ENCODE measurements at regions not wholly inside any gene's neighbourhood (a gene's known extent, or its start where the extent isn't known, plus 50 kb on each side); places are given as distances from the start of the nearest gene placed in this dataset.
A peak's percentile ranks its signal among the peaks of the same experiment; 100 is the strongest.

DNA sequence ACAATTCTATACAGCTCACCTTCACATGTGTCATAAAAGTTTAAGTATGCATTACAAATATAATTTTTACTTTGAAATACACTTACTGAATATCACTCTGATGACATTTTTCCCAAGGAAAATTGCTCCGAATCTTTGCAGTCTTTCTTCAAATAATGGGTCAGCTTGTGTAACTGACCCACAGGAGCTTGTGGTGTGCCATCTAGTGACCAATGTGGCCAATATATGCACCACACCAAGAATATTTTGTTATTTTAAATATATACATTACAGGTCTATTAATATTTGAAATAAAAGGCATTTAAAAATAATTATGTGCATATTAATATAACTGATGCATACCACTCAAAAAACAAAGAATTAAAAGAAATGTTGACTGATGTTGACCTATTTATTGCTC, 271.4 kb downstream of the TBX15 start:
- no peaks in the 10 kb centered on the region for H3K27me3 Mint-ChIP-seq (ENCODE audit: insufficient read depth, low read depth, poor library complexity)
- Histone ChIP-seq H3K36me3 (ENCODE audit: insufficient read depth) (no peaks in the 10 kb centered on the region), H3F3A (replicated peaks; ENCODE audit: low read depth) (no peaks in the 10 kb centered on the region), H3K79me2 (replicated peaks; ENCODE audit: insufficient read depth) (no peaks in the 10 kb centered on the region), H3K27me3 (ENCODE audit: insufficient read depth) (no peaks in the 10 kb centered on the region), H2AFZ (no peak overlapping the region), H4K20me1 (replicated peaks; ENCODE audit: insufficient read depth) (no peaks in the 10 kb centered on the region), H3K4me1 (ENCODE audit: insufficient read depth) (no peaks in the 10 kb centered on the region), H3K9me2 (ENCODE audit: insufficient read depth) (no peaks in the 10 kb centered on the region), H3K4me2 (no peak overlapping the region), H3K27ac (ENCODE audit: low read depth) (no peak overlapping the region), H3K4me3 (no peak overlapping the region)
- H3K27ac Mint-ChIP-seq = no peak overlapping the region
- DNase-seq (ENCODE audit: low spot score) (peak; percentile 22), ATAC-seq (no peak)
- no peaks in the 10 kb centered on the region; the same call in 2 of the 3 replicates for H3K4me1 Mint-ChIP-seq
- TF ChIP-seq, protein P1, sequence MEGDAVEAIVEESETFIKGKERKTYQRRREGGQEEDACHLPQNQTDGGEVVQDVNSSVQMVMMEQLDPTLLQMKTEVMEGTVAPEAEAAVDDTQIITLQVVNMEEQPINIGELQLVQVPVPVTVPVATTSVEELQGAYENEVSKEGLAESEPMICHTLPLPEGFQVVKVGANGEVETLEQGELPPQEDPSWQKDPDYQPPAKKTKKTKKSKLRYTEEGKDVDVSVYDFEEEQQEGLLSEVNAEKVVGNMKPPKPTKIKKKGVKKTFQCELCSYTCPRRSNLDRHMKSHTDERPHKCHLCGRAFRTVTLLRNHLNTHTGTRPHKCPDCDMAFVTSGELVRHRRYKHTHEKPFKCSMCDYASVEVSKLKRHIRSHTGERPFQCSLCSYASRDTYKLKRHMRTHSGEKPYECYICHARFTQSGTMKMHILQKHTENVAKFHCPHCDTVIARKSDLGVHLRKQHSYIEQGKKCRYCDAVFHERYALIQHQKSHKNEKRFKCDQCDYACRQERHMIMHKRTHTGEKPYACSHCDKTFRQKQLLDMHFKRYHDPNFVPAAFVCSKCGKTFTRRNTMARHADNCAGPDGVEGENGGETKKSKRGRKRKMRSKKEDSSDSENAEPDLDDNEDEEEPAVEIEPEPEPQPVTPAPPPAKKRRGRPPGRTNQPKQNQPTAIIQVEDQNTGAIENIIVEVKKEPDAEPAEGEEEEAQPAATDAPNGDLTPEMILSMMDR (conservative IDR thresholded peaks at IDR 0.05; ENCODE audit: low read depth in 2 of 2) = peak; percentile 38 to 59
- TF ChIP-seq EZH2 (IDR thresholded peaks at IDR 0.05; ENCODE audit: low read depth, unreplicated experiment) = no peak
- TF ChIP-seq STAT1 (IDR thresholded peaks at IDR 0.05; ENCODE audit: unreplicated experiment) = no peak
- H3K4me3 Mint-ChIP-seq = no peak overlapping the region
- H3K9me3 Mint-ChIP-seq = no peaks in the 10 kb centered on the region; the same call in 2 of the 3 replicates
- H3K36me3 Mint-ChIP-seq (ENCODE audit: low read depth) = no peaks in the 10 kb centered on the region; the same call in 2 of the 3 replicates

DNA sequence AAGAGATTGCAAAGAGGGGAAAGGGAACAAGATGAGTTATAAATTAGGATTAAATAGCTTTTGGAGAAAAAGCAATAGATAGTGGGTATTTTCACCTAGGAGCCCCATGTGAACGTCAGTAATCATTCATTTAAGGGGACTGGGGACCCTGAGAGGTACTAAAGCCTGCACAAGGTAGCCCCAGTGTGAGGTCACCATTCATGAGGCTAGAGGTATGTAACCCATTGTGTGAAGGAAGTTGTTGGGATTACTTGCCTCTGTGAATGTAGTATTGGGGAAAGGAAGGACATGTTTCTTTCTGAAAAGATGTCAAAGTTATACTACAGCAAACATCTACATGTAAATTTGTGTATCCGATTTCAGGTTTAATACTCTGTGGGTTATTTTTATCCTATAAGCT, 276.8 kb downstream of the TBX15 start:
- Mint-ChIP-seq H3K9me3 (peaks cover 5% of the 10 kb centered on the region), H3K36me3 (ENCODE audit: low read depth) (no peaks in the 10 kb centered on the region), H3K4me3 (no peak overlapping the region), H3K4me1 (no peaks in the 10 kb centered on the region; the same call in 1 of the 3 replicates), H3K27me3 (ENCODE audit: insufficient read depth, low read depth, poor library complexity) (no peaks in the 10 kb centered on the region), H3K27ac (no peak overlapping the region)
- no peak overlapping the region for H3K27ac ChIP-seq (ENCODE audit: low read depth)
- no peaks in the 10 kb centered on the region for H4K20me1 ChIP-seq (replicated peaks; ENCODE audit: insufficient read depth)
- H3K27me3 ChIP-seq (ENCODE audit: insufficient read depth) = no peaks in the 10 kb centered on the region
- H3K9me2 ChIP-seq (ENCODE audit: insufficient read depth) = no peaks in the 10 kb centered on the region
- H3K36me3 ChIP-seq (ENCODE audit: insufficient read depth) = no peaks in the 10 kb centered on the region
- ATAC-seq = peak; percentile 87
- no peak overlapping the region for H3K4me2 ChIP-seq
- DNase-seq (ENCODE audit: low spot score) = peak; percentile 32
- H3K4me3 ChIP-seq = no peak overlapping the region
- no peaks in the 10 kb centered on the region for H3F3A ChIP-seq (replicated peaks; ENCODE audit: low read depth)
- H3K4me1 ChIP-seq (ENCODE audit: insufficient read depth) = no peaks in the 10 kb centered on the region
- H2AFZ ChIP-seq = no peak overlapping the region
- no peaks in the 10 kb centered on the region for H3K79me2 ChIP-seq (replicated peaks; ENCODE audit: insufficient read depth)
- TF ChIP-seq JUNB (IDR thresholded peaks at IDR 0.05; ENCODE audit: unreplicated experiment) (no peak), NANOG (IDR thresholded peaks at IDR 0.05; ENCODE audit: borderline replicate concordance) (no peak), POLR2AphosphoS5 (IDR thresholded peaks at IDR 0.05; ENCODE audit: low read depth) (no peak), EZH2phosphoT487 (IDR thresholded peaks at IDR 0.05; ENCODE audit: unreplicated experiment) (no peak), EZH2 (IDR thresholded peaks at IDR 0.05; ENCODE audit: low read depth, unreplicated experiment) (no peak), ZNF331 (CRISPR knock-in tag; IDR thresholded peaks at IDR 0.05; ENCODE audit: low read depth) (no peak), STAT1 (IDR thresholded peaks at IDR 0.05; ENCODE audit: unreplicated experiment) (no peak), CREB1 (CRISPR knock-in tag; IDR thresholded peaks at IDR 0.05; ENCODE audit: low read depth) (no peak)
- TF ChIP-seq, protein P2, sequence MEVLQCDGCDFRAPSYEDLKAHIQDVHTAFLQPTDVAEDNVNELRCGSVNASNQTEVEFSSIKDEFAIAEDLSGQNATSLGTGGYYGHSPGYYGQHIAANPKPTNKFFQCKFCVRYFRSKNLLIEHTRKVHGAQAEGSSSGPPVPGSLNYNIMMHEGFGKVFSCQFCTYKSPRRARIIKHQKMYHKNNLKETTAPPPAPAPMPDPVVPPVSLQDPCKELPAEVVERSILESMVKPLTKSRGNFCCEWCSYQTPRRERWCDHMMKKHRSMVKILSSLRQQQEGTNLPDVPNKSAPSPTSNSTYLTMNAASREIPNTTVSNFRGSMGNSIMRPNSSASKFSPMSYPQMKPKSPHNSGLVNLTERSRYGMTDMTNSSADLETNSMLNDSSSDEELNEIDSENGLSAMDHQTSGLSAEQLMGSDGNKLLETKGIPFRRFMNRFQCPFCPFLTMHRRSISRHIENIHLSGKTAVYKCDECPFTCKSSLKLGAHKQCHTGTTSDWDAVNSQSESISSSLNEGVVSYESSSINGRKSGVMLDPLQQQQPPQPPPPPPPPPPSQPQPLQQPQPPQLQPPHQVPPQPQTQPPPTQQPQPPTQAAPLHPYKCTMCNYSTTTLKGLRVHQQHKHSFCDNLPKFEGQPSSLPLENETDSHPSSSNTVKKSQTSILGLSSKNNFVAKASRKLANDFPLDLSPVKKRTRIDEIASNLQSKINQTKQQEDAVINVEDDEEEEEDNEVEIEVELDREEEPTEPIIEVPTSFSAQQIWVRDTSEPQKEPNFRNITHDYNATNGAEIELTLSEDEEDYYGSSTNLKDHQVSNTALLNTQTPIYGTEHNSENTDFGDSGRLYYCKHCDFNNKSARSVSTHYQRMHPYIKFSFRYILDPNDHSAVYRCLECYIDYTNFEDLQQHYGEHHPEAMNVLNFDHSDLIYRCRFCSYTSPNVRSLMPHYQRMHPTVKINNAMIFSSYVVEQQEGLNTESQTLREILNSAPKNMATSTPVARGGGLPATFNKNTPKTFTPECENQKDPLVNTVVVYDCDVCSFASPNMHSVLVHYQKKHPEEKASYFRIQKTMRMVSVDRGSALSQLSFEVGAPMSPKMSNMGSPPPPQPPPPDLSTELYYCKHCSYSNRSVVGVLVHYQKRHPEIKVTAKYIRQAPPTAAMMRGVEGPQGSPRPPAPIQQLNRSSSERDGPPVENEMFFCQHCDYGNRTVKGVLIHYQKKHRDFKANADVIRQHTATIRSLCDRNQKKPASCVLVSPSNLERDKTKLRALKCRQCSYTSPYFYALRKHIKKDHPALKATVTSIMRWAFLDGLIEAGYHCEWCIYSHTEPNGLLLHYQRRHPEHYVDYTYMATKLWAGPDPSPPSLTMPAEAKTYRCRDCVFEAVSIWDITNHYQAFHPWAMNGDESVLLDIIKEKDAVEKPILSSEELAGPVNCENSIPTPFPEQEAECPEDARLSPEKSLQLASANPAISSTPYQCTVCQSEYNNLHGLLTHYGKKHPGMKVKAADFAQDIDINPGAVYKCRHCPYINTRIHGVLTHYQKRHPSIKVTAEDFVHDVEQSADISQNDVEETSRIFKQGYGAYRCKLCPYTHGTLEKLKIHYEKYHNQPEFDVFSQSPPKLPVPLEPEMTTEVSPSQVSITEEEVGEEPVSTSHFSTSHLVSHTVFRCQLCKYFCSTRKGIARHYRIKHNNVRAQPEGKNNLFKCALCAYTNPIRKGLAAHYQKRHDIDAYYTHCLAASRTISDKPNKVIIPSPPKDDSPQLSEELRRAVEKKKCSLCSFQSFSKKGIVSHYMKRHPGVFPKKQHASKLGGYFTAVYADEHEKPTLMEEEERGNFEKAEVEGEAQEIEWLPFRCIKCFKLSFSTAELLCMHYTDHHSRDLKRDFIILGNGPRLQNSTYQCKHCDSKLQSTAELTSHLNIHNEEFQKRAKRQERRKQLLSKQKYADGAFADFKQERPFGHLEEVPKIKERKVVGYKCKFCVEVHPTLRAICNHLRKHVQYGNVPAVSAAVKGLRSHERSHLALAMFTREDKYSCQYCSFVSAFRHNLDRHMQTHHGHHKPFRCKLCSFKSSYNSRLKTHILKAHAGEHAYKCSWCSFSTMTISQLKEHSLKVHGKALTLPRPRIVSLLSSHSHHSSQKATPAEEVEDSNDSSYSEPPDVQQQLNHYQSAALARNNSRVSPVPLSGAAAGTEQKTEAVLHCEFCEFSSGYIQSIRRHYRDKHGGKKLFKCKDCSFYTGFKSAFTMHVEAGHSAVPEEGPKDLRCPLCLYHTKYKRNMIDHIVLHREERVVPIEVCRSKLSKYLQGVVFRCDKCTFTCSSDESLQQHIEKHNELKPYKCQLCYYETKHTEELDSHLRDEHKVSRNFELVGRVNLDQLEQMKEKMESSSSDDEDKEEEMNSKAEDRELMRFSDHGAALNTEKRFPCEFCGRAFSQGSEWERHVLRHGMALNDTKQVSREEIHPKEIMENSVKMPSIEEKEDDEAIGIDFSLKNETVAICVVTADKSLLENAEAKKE (CRISPR knock-in tag; IDR thresholded peaks at IDR 0.05) = no peak
- TF ChIP-seq, protein P3, sequence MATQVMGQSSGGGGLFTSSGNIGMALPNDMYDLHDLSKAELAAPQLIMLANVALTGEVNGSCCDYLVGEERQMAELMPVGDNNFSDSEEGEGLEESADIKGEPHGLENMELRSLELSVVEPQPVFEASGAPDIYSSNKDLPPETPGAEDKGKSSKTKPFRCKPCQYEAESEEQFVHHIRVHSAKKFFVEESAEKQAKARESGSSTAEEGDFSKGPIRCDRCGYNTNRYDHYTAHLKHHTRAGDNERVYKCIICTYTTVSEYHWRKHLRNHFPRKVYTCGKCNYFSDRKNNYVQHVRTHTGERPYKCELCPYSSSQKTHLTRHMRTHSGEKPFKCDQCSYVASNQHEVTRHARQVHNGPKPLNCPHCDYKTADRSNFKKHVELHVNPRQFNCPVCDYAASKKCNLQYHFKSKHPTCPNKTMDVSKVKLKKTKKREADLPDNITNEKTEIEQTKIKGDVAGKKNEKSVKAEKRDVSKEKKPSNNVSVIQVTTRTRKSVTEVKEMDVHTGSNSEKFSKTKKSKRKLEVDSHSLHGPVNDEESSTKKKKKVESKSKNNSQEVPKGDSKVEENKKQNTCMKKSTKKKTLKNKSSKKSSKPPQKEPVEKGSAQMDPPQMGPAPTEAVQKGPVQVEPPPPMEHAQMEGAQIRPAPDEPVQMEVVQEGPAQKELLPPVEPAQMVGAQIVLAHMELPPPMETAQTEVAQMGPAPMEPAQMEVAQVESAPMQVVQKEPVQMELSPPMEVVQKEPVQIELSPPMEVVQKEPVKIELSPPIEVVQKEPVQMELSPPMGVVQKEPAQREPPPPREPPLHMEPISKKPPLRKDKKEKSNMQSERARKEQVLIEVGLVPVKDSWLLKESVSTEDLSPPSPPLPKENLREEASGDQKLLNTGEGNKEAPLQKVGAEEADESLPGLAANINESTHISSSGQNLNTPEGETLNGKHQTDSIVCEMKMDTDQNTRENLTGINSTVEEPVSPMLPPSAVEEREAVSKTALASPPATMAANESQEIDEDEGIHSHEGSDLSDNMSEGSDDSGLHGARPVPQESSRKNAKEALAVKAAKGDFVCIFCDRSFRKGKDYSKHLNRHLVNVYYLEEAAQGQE (IDR thresholded peaks at IDR 0.05; ENCODE audit: unreplicated experiment) = no peak
